H1 (cell line): ENCODE measurements at regions not wholly inside any gene's neighbourhood (a gene's known extent, or its start where the extent isn't known, plus 50 kb on each side); places are given as distances from the start of the nearest gene placed in this dataset.

Experiments
- BCL11A ChIP-seq, 2 experiments: IDR thresholded peaks; one replicate each; pipeline ENCODE4 v1.6.1; 2011; ENCODE audit warnings: low read depth in 2 of 2, low read length in 2 of 2, mild to moderate bottlenecking in 2 of 2
- CBX5 ChIP-seq: fragments of 300-800, 300-1000 bp; sonication (generic); IDR thresholded peaks from 2 replicates; pipeline ENCODE4 v1.7.1; 2016; ENCODE audit warnings: antibody characterized with exemption, low read length, low read depth
- TF ChIP-seq, protein P1 (sequence below): IDR thresholded peaks from 2 replicates; pipeline ENCODE4 v1.6.1; 2012; ENCODE audit warnings: inconsistent platforms

- TF ChIP-seq, protein P1, sequence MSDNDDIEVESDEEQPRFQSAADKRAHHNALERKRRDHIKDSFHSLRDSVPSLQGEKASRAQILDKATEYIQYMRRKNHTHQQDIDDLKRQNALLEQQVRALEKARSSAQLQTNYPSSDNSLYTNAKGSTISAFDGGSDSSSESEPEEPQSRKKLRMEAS = no peak
- TF ChIP-seq CBX5 (no peak), BCL11A (IDR thresholded peaks at IDR 0.05; ENCODE audit: low read depth in 2 of 2, low read length in 2 of 2) (no peak)
Observed at GRCh38 chr1:118564961-118565703, 380.1 kb upstream of the SPAG17 start (continued).
